PC-3 (cell line): ENCODE measurements at regions not wholly inside any gene's neighbourhood (a gene's known extent, or its start where the extent isn't known, plus 50 kb on each side); places are given as distances from the start of the nearest gene placed in this dataset.

ENCODE experiments used
- CTCF ChIP-seq: fragments of 300-600 bp; sonication (generic); conservative IDR thresholded peaks from 2 replicates; pipeline ENCODE4 v1.5.1; 2017; ENCODE audit warnings: antibody characterized with exemption, low read depth, mild to moderate bottlenecking, low read length
- EZH2 ChIP-seq: fragments of 300-600 bp; sonication (generic); IDR thresholded peaks from one replicate; pipeline ENCODE4 v1.6.1; 2017; ENCODE audit warnings: antibody characterized with exemption, mild to moderate bottlenecking, low read length; ENCODE audit not compliant: unreplicated experiment

- TF ChIP-seq EZH2 (no peak), CTCF (no peak)
Observed at GRCh38 chr2:21411741-21412140, 288.0 kb downstream of the TDRD15 start.
